ENCODE measurements at regions not wholly inside any gene's neighbourhood (a gene's known extent, or its start where the extent isn't known, plus 50 kb on each side); places are given as distances from the start of the nearest gene placed in this dataset.

DNA sequence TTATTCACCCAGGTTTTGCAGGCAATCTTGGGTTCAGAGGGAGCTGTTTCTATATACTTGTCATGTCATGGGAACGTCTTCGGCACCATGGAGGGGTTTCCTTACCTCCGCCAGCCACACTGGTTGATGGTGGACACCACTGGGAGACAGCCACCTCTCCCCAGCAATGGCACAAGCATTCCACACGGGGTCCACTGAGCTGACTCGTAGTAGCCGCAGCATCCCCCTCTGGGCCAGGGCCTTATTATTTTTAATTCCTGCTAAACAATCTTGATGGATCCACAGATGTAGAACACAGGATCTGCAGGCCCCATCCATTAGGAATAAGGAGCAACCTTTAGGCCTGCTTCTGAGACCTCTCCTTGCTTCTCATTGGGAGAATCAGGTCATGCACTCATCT is 132.9 kb downstream of the DICER1 start:
- FAIRE-seq (no peak), DNase-seq (peak in 1 of 5 donors; percentile 16)
- Histone ChIP-seq H3K27ac (ENCODE audit: low read depth in 2 of 2, low read length in 2 of 2) (no peak overlapping the region), H3K27me3 (ENCODE audit: control insufficient read depth, insufficient read depth, low read length) (no peaks in the 10 kb centered on the region), H3K9ac (ENCODE audit: low read length in 3 of 3) (no peak overlapping the region), H3K4me3 (ENCODE audit: low read length in 3 of 3) (no peak overlapping the region), H3K9me3 (ENCODE audit: control insufficient read depth in 2 of 3, insufficient read depth in 1 of 3, low read length in 3 of 3) (peaks cover 0 to 5% (median 2%) of the 10 kb centered on the region in 3 donors), H3K4me1 (ENCODE audit: control insufficient read depth in 2 of 3, insufficient read depth in 2 of 3, low read depth in 1 of 3, low read length in 3 of 3) (no peaks in the 10 kb centered on the region), H3K36me3 (ENCODE audit: control insufficient read depth in 2 of 3, insufficient read depth in 3 of 3, low read length in 3 of 3) (no peaks in the 10 kb centered on the region)
- TF ChIP-seq, protein P1, sequence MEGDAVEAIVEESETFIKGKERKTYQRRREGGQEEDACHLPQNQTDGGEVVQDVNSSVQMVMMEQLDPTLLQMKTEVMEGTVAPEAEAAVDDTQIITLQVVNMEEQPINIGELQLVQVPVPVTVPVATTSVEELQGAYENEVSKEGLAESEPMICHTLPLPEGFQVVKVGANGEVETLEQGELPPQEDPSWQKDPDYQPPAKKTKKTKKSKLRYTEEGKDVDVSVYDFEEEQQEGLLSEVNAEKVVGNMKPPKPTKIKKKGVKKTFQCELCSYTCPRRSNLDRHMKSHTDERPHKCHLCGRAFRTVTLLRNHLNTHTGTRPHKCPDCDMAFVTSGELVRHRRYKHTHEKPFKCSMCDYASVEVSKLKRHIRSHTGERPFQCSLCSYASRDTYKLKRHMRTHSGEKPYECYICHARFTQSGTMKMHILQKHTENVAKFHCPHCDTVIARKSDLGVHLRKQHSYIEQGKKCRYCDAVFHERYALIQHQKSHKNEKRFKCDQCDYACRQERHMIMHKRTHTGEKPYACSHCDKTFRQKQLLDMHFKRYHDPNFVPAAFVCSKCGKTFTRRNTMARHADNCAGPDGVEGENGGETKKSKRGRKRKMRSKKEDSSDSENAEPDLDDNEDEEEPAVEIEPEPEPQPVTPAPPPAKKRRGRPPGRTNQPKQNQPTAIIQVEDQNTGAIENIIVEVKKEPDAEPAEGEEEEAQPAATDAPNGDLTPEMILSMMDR (IDR thresholded peaks at IDR 0.05; ENCODE audit: borderline replicate concordance, extremely low read depth, insufficient read depth), result no peak
- intact Hi-C loops (cut with DNase I), result no loop called here

DNA sequence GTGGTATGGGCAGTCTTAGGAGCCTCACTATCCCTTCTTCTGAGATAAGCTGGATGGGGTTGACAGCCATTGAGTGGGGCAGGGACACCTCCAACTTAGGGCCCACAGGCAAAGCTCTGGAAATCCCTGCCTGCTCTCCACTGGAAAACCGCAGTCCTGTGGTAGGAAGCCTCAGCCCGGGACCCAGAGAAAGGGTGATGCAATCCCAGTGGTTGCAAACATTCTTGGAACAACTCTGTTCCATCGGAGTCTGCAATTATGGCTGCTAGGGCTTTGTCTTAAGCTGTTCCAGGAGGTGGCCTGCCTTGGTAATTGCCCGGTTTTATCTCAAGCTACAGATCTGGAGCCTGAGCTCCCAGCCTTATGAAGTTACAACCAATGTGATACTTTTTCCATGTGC is 133.4 kb downstream of the DICER1 start:
- TF ChIP-seq, protein P1 (IDR thresholded peaks at IDR 0.05; ENCODE audit: borderline replicate concordance, extremely low read depth, insufficient read depth), result no peak

DNA sequence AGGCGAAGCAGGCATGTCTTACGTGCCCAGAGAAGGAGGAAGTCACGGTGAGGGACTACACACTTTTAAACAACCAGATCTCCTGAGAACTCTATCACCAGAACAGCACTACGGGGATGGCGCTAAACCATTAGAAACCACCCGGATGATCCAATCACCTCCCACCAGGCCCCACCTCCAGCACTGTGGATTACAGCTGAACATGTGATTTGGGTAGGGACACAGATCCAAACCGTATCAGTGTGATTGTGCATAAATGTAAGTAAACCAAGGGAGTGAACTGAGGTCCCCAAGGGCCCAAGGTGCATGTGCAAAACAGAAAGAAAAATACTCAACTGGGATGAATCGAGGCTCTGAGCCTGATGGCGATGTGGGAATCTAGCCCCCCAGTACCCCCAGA is 134.2 kb downstream of the DICER1 start:
- Histone ChIP-seq H3K4me1 (ENCODE audit: control insufficient read depth in 2 of 3, insufficient read depth in 2 of 3, low read depth in 1 of 3, low read length in 3 of 3) (no peaks in the 10 kb centered on the region), H3K9me3 (ENCODE audit: control insufficient read depth in 2 of 3, insufficient read depth in 1 of 3, low read length in 3 of 3) (peaks cover 0 to 5% (median 2%) of the 10 kb centered on the region in 3 donors), H3K36me3 (ENCODE audit: control insufficient read depth in 2 of 3, insufficient read depth in 3 of 3, low read length in 3 of 3) (no peaks in the 10 kb centered on the region), H3K4me3 (ENCODE audit: low read length in 3 of 3) (no peak overlapping the region), H3K27ac (ENCODE audit: low read depth in 2 of 2, low read length in 2 of 2) (no peak overlapping the region), H3K9ac (ENCODE audit: low read length in 3 of 3) (no peak overlapping the region), H3K27me3 (ENCODE audit: control insufficient read depth, insufficient read depth, low read length) (no peaks in the 10 kb centered on the region)
- DNase-seq (peak in 1 of 5 donors; percentile 4), FAIRE-seq (no peak)
- TF ChIP-seq, protein P1 (IDR thresholded peaks at IDR 0.05; ENCODE audit: borderline replicate concordance, extremely low read depth, insufficient read depth), result no peak
- intact Hi-C loops (cut with DNase I), result no loop called here

More for the DNA sequence above, 133.4 kb downstream of the DICER1 start:
- intact Hi-C loops (cut with DNase I), result no loop called here
- H3K9ac ChIP-seq (ENCODE audit: low read length in 3 of 3), result no peak overlapping the region
- no peaks in the 10 kb centered on the region for H3K4me1 ChIP-seq (ENCODE audit: control insufficient read depth in 2 of 3, insufficient read depth in 2 of 3, low read depth in 1 of 3, low read length in 3 of 3)
- no peaks in the 10 kb centered on the region for H3K27me3 ChIP-seq (ENCODE audit: control insufficient read depth, insufficient read depth, low read length)
- no peak overlapping the region for H3K27ac ChIP-seq (ENCODE audit: low read depth in 2 of 2, low read length in 2 of 2)
- no peak for FAIRE-seq
- no peaks in the 10 kb centered on the region for H3K36me3 ChIP-seq (ENCODE audit: control insufficient read depth in 2 of 3, insufficient read depth in 3 of 3, low read length in 3 of 3)
- peaks cover 0 to 5% (median 2%) of the 10 kb centered on the region in 3 donors for H3K9me3 ChIP-seq (ENCODE audit: control insufficient read depth in 2 of 3, insufficient read depth in 1 of 3, low read length in 3 of 3)
- H3K4me3 ChIP-seq (ENCODE audit: low read length in 3 of 3), result no peak overlapping the region
- peak in 1 of 5 donors; percentile 8 for DNase-seq

DNA sequence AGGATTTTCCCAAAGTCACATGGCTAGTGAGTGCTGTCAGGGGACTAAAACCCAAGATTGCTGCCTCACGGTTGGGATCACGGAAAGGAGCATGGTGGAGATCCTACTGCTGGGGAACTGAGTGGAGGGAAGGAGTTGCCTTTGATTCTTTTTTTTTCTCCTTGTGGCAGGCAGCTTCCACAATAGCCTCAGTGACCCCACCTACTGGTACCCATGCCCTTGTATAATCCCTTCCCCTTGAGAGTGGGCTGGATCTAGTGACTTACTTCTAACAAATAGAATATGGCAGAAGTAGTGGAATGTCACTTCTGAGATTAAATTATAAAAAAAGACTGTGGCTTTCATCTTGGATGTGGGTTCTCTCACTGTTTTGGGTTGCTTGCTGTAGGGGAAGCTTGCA is 135.7 kb downstream of the DICER1 start:
- intact Hi-C loops (cut with DNase I), result no loop called here
- Histone ChIP-seq H3K36me3 (ENCODE audit: control insufficient read depth in 2 of 3, insufficient read depth in 3 of 3, low read length in 3 of 3) (no peaks in the 10 kb centered on the region), H3K9me3 (ENCODE audit: control insufficient read depth in 2 of 3, insufficient read depth in 1 of 3, low read length in 3 of 3) (peaks cover 0 to 5% (median 2%) of the 10 kb centered on the region in 3 donors), H3K4me3 (ENCODE audit: low read length in 3 of 3) (no peak overlapping the region), H3K27ac (ENCODE audit: low read depth in 2 of 2, low read length in 2 of 2) (no peak overlapping the region), H3K9ac (ENCODE audit: low read length in 3 of 3) (no peak overlapping the region), H3K27me3 (ENCODE audit: control insufficient read depth, insufficient read depth, low read length) (no peaks in the 10 kb centered on the region), H3K4me1 (ENCODE audit: control insufficient read depth in 2 of 3, insufficient read depth in 2 of 3, low read depth in 1 of 3, low read length in 3 of 3) (no peaks in the 10 kb centered on the region)
- no peak for DNase-seq
- TF ChIP-seq, protein P1 (IDR thresholded peaks at IDR 0.05; ENCODE audit: borderline replicate concordance, extremely low read depth, insufficient read depth), result no peak
- no peak for FAIRE-seq

Measured in kidney (tissue), 13 donors.